ENCODE measurements at regions not wholly inside any gene's neighbourhood (a gene's known extent, or its start where the extent isn't known, plus 50 kb on each side); places are given as distances from the start of the nearest gene placed in this dataset.

DNA sequence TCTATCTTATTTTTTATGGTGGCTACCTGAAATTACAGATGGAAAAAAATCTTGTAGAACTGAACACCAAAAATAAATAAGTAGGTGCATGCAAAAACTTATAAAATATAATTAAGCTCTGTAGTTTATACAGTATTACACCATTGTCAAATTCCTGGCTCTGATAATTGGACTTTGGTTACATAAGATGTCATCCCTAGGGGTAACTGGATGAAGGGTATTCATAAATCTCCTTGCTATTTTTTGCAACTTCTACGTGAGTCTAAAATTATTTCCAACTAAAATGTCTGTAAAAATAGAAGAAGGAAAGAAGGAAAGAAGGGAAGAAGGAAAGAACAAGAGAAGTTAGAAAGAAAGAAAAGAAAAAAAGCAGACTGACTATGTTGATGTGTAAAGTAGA is 716.6 kb downstream of the BCL11B start:
- H3K4me3 ChIP-seq (ENCODE audit: low read depth, low read length): no peak overlapping the region
- DNase-seq (ENCODE audit: low read depth): no peak
- TF ChIP-seq, protein P1, sequence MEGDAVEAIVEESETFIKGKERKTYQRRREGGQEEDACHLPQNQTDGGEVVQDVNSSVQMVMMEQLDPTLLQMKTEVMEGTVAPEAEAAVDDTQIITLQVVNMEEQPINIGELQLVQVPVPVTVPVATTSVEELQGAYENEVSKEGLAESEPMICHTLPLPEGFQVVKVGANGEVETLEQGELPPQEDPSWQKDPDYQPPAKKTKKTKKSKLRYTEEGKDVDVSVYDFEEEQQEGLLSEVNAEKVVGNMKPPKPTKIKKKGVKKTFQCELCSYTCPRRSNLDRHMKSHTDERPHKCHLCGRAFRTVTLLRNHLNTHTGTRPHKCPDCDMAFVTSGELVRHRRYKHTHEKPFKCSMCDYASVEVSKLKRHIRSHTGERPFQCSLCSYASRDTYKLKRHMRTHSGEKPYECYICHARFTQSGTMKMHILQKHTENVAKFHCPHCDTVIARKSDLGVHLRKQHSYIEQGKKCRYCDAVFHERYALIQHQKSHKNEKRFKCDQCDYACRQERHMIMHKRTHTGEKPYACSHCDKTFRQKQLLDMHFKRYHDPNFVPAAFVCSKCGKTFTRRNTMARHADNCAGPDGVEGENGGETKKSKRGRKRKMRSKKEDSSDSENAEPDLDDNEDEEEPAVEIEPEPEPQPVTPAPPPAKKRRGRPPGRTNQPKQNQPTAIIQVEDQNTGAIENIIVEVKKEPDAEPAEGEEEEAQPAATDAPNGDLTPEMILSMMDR (conservative IDR thresholded peaks at IDR 0.05; ENCODE audit: low read depth, low read length): no peak

GRCh38 chr14:98564006-98564405 is 708.0 kb downstream of the BCL11B start:
- TF ChIP-seq, protein P1 (conservative IDR thresholded peaks at IDR 0.05; ENCODE audit: low read depth, low read length): no peak
- DNase-seq (ENCODE audit: low read depth): no peak
- H3K4me3 ChIP-seq (ENCODE audit: low read depth, low read length): no peak overlapping the region

GRCh38 chr14:98564541-98564940 is 707.5 kb downstream of the BCL11B start:
- no peak for DNase-seq (ENCODE audit: low read depth)
- TF ChIP-seq, protein P1 (conservative IDR thresholded peaks at IDR 0.05; ENCODE audit: low read depth, low read length): no peak
- H3K4me3 ChIP-seq (ENCODE audit: low read depth, low read length): no peak overlapping the region

DNA sequence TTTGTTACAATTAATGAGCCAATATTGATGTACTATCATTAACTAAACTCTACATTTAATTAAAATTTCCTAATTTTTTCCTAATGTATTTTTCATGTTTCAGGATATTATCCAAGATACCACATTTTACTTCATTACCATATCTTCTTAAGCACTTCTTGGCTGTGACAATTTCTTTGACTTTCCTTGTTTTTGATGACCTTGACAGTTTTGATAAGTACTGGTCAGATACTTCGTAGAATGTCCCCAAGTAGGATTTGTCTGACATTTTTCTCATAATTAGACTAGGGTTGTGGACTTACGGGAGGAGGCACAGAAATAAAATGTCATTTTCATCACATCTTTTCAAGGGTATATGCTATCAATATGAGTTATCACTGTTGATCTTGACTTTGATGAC is 700.9 kb downstream of the BCL11B start:
- H3K4me3 ChIP-seq (ENCODE audit: low read depth, low read length): no peak overlapping the region
- TF ChIP-seq, protein P1 (conservative IDR thresholded peaks at IDR 0.05; ENCODE audit: low read depth, low read length): no peak
- DNase-seq (ENCODE audit: low read depth): no peak

GRCh38 chr14:98573082-98573481 is 698.9 kb downstream of the BCL11B start:
- no peak overlapping the region for H3K4me3 ChIP-seq (ENCODE audit: low read depth, low read length)
- TF ChIP-seq, protein P1 (conservative IDR thresholded peaks at IDR 0.05; ENCODE audit: low read depth, low read length): no peak
- DNase-seq (ENCODE audit: low read depth): no peak

DNA sequence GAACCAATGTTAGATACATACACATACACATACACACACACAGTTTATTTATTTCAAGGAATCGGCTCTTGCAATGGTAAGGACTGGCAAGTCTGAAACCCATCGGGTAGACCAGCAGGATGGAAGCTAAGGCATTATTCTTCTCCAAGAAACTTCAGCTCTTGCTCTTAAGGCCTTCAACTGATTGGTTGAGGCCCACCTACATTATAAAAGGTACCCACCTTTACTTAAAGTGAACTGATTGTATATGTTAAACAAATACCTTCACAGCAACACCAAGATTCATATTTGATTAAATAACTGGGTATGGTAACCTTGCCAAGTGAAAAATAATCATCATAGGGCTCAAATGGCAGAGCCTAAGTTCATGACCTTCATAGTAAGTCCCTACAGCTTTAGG is 695.5 kb downstream of the BCL11B start:
- TF ChIP-seq, protein P1 (conservative IDR thresholded peaks at IDR 0.05; ENCODE audit: low read depth, low read length): no peak
- no peak overlapping the region for H3K4me3 ChIP-seq (ENCODE audit: low read depth, low read length)
- DNase-seq (ENCODE audit: low read depth): no peak

GRCh38 chr14:98578204-98578603 is 693.8 kb downstream of the BCL11B start:
- DNase-seq (ENCODE audit: low read depth): peak; percentile 14
- TF ChIP-seq, protein P1 (conservative IDR thresholded peaks at IDR 0.05; ENCODE audit: low read depth, low read length): no peak
- no peak overlapping the region for H3K4me3 ChIP-seq (ENCODE audit: low read depth, low read length)

Measured in choroid plexus epithelial cell (primary cell).